Panc1 (cell line): ENCODE measurements at regions not wholly inside any gene's neighbourhood (a gene's known extent, or its start where the extent isn't known, plus 50 kb on each side); places are given as distances from the start of the nearest gene placed in this dataset.

Experiments
- ATAC-seq: fragments of 200-7000 bp; cut with Tn5 transposase; 2 replicates; pipeline ENCODE4 v1.9.1; 2020; ENCODE audit warnings: mild to moderate bottlenecking, moderate library complexity
- BruUV-seq: library from RNA; stranded (reverse); fragments of 400-500 nt; replicated peaks from 2 replicates; lab custom pipeline; 2021; lab: Mats Ljungman, UMichigan
- CTCF ChIA-PET: fragments of 300-600 bp; sonication (Branson Sonifier 250); formaldehyde crosslinking; loops from one replicate; lab custom pipeline; 2022; ENCODE audit warnings: antibody characterized with exemption; lab: Charles Lee
- POLR2A ChIA-PET: fragments of 300-600 bp; sonication (Branson Sonifier 250); formaldehyde crosslinking; loops from one replicate; lab custom pipeline; 2022; ENCODE audit warnings: antibody characterized with exemption; lab: Charles Lee
- DNase-seq: peaks from one replicate; pipeline ENCODE4 v3.0.0-alpha.2; 2010; ENCODE audit warnings: low read depth, low spot score
- H3K27ac ChIP-seq: 2 replicates; pipeline ENCODE4 v1.5.1; 2011; ENCODE audit warnings: mild to moderate bottlenecking, low read length, inconsistent platforms
- H3K27me3 ChIP-seq: fragments of 200-500 bp; sonication (Bioruptor generic); 2 replicates; pipeline ENCODE4 v1.6.0; 2014; ENCODE audit warnings: low read length, inconsistent platforms; ENCODE audit not compliant: control insufficient read depth, insufficient read depth
- H3K36me3 ChIP-seq: fragments of 200-500 bp; sonication (Bioruptor generic); 2 replicates; pipeline ENCODE4 v1.5.1; 2014; ENCODE audit warnings: inconsistent platforms, mild to moderate bottlenecking, low read length, moderate library complexity; ENCODE audit not compliant: control insufficient read depth, insufficient read depth
- H3K4me1 ChIP-seq: 2 replicates; pipeline ENCODE4 v1.5.1; 2011; ENCODE audit warnings: inconsistent platforms, mild to moderate bottlenecking, low read length, moderate library complexity; ENCODE audit not compliant: control insufficient read depth, insufficient read depth
- H3K4me3 ChIP-seq, 2 experiments: 2 replicates each; pipeline ENCODE4 v1.5.1; 2011 to 2012; ENCODE audit warnings: low read depth in 2 of 2, low read length in 2 of 2, mild to moderate bottlenecking in 2 of 2, inconsistent platforms in 1 of 2, moderate library complexity in 1 of 2
- H3K9me3 ChIP-seq: fragments of 200-500 bp; sonication (Bioruptor generic); 2 replicates; pipeline ENCODE4 v1.5.1; 2014; ENCODE audit warnings: low read depth, mild to moderate bottlenecking, inconsistent platforms, low read length, moderate library complexity; ENCODE audit not compliant: control insufficient read depth, insufficient read depth
- CTCF ChIP-seq: fragments of 450-650 bp; IDR thresholded peaks from 2 replicates; pipeline ENCODE4 v1.5.1; 2017; ENCODE audit warnings: mild to moderate bottlenecking
- POLR2AphosphoS5 ChIP-seq: IDR thresholded peaks from 2 replicates; pipeline ENCODE4 v1.6.1; 2012; ENCODE audit warnings: mild to moderate bottlenecking, low read depth, low read length, moderate library complexity
- REST ChIP-seq, 2 experiments: IDR thresholded peaks; 2 replicates each; pipeline ENCODE4 v1.6.1; 2011 to 2012; ENCODE audit warnings: low read depth in 2 of 2, control low read depth in 1 of 2, low read length in 1 of 2, mild to moderate bottlenecking in 1 of 2, moderate library complexity in 1 of 2; ENCODE audit not compliant: insufficient read depth in 1 of 2
- SIN3A ChIP-seq: IDR thresholded peaks from 2 replicates; pipeline ENCODE4 v1.6.1; 2012; ENCODE audit warnings: low read depth, mild to moderate bottlenecking, low read length, moderate library complexity, borderline replicate concordance; ENCODE audit not compliant: insufficient read depth
- TCF7L2 ChIP-seq: IDR thresholded peaks from 2 replicates; pipeline ENCODE4 v1.6.1; 2011; ENCODE audit warnings: mild to moderate bottlenecking, low read depth, low read length, inconsistent platforms
- in situ Hi-C: cut with HindIII; loops from 2 replicates; pipeline ENCODE4 v1.10.0; 2016; ENCODE audit warnings: low sequenced_read_pairs, low pct_unique_long_range_greater_than_20kb
- intact Hi-C: fragments of 100-400 bp; cut with micrococcal nuclease; formaldehyde crosslinking; loops from one replicate; pipeline ENCODE4 v1.10.0; 2022; ENCODE audit not compliant: unreplicated experiment

GRCh38 chr6:163941624-163941976 is 527.1 kb downstream of the QKI start:
- Histone ChIP-seq H3K27me3 (no peaks in the 10 kb centered on the region), H3K27ac (no peak overlapping the region), H3K4me3 (no peak overlapping the region), H3K9me3 (no peaks in the 10 kb centered on the region), H3K36me3 (no peaks in the 10 kb centered on the region), H3K4me1 (no peaks in the 10 kb centered on the region)
- ChIA-PET POLR2A (no interaction called here), CTCF (no interaction called here)
- no peak for TF ChIP-seq TCF7L2
- TF ChIP-seq REST (IDR thresholded peaks at IDR 0.05; ENCODE audit: insufficient read depth in 1 of 2, low read depth in 2 of 2, low read length in 1 of 2), result no peak
- TF ChIP-seq CTCF, result no peak
- TF ChIP-seq SIN3A, result no peak
- no peak for TF ChIP-seq POLR2AphosphoS5
- DNase-seq (no peak), ATAC-seq (no peak)
- intact Hi-C loops (no loop called here), in situ Hi-C loops (no loop called here)
- no TSS peak for BruUV-seq

GRCh38 chr6:163940705-163941623 is 526.4 kb downstream of the QKI start:
- no peaks in the 10 kb centered on the region for H3K4me1 ChIP-seq
- no peak for ATAC-seq
- no peak overlapping the region for H3K4me3 ChIP-seq
- in situ Hi-C loops, result no loop called here
- no peak overlapping the region for H3K27ac ChIP-seq
- no TSS peak for BruUV-seq
- intact Hi-C loops, result no loop called here
- no peaks in the 10 kb centered on the region for H3K27me3 ChIP-seq
- ChIA-PET POLR2A (no interaction called here), CTCF (no interaction called here)
- TF ChIP-seq REST (IDR thresholded peaks at IDR 0.05; ENCODE audit: insufficient read depth in 1 of 2, low read depth in 2 of 2, low read length in 1 of 2), result no peak
- no peak for TF ChIP-seq SIN3A
- TF ChIP-seq TCF7L2, result no peak
- no peak for TF ChIP-seq CTCF
- TF ChIP-seq POLR2AphosphoS5, result no peak
- no peak for DNase-seq
- no peaks in the 10 kb centered on the region for H3K9me3 ChIP-seq
- no peaks in the 10 kb centered on the region for H3K36me3 ChIP-seq
